HG02885 (cell line): ENCODE measurements at regions not wholly inside any gene's neighbourhood (a gene's known extent, or its start where the extent isn't known, plus 50 kb on each side); places are given as distances from the start of the nearest gene placed in this dataset.

ENCODE experiments used
- ATAC-seq: cut with Tn5 transposase; IDR thresholded peaks from one replicate; pipeline ENCODE4 v1.9.1; 2021; ENCODE audit warnings: mild to moderate bottlenecking; ENCODE audit not compliant: unreplicated experiment, poor library complexity

- no peak for ATAC-seq
Observed at GRCh38 chr10:118979661-118980060, 49.9 kb upstream of the NANOS1 start.
